HL-60 (cell line): ENCODE measurements at regions not wholly inside any gene's neighbourhood (a gene's known extent, or its start where the extent isn't known, plus 50 kb on each side); places are given as distances from the start of the nearest gene placed in this dataset.

Experiments
- DNase-seq, 2 experiments: peaks; one replicate each; pipeline ENCODE4 v3.0.0-alpha.2; 2010 to 2020; ENCODE audit warnings: low read depth in 1 of 2, low spot score in 1 of 2
- H3K27ac ChIP-seq: fragments of 250-450 bp; sonication (Bioruptor Pico); replicated peaks from 2 replicates; pipeline ENCODE4 v1.5.1; 2020; ENCODE audit warnings: mild to moderate bottlenecking, moderate library complexity
- H3K27me3 ChIP-seq: fragments of 250-450 bp; sonication (Bioruptor Pico); 2 replicates; pipeline ENCODE4 v1.5.1; 2021; ENCODE audit warnings: mild to moderate bottlenecking, moderate library complexity; ENCODE audit not compliant: insufficient read depth, poor library complexity, severe bottlenecking
- H3K4me3 ChIP-seq: replicated peaks from 2 replicates; pipeline ENCODE4 v1.5.1; 2011; ENCODE audit warnings: mild to moderate bottlenecking, control low read depth, low read length; ENCODE audit not compliant: insufficient read depth
- CTCF ChIP-seq: IDR thresholded peaks from one replicate; pipeline ENCODE4 v1.5.1; 2011; ENCODE audit warnings: low read length, control low read depth, inconsistent platforms; ENCODE audit not compliant: insufficient read depth
- GABPA ChIP-seq: IDR thresholded peaks from 2 replicates; pipeline ENCODE4 v1.6.1; 2012; ENCODE audit warnings: low read depth
- POLR2AphosphoS5 ChIP-seq: IDR thresholded peaks from 2 replicates; pipeline ENCODE4 v1.6.1; 2012; ENCODE audit warnings: low read depth
- REST ChIP-seq: IDR thresholded peaks from 2 replicates; pipeline ENCODE4 v1.6.1; 2012; ENCODE audit warnings: low read depth; ENCODE audit not compliant: insufficient replicate concordance
- SPI1 ChIP-seq: IDR thresholded peaks from 2 replicates; pipeline ENCODE4 v1.6.1; 2012; ENCODE audit warnings: low read depth, mild to moderate bottlenecking, borderline replicate concordance

- no peak for DNase-seq
- no peak for TF ChIP-seq REST
- no peak for TF ChIP-seq GABPA
- no peak for TF ChIP-seq POLR2AphosphoS5
- TF ChIP-seq SPI1 = no peak
- H3K27me3 ChIP-seq = no peaks in the 10 kb centered on the region
- H3K4me3 ChIP-seq = no peak overlapping the region
- H3K27ac ChIP-seq = no peak overlapping the region
Measured at GRCh38 chr13:104831831-104832230, 1703.6 kb downstream of the EFNB2 start.

GRCh38 chr13:104823709-104824108, 1711.8 kb downstream of the EFNB2 start:
- DNase-seq = no peak
- TF ChIP-seq REST = no peak
- no peak for TF ChIP-seq GABPA
- no peak for TF ChIP-seq POLR2AphosphoS5
- no peak for TF ChIP-seq CTCF
- no peak for TF ChIP-seq SPI1
- H3K4me3 ChIP-seq = no peak overlapping the region

GRCh38 chr13:104823071-104823470, 1712.4 kb downstream of the EFNB2 start:
- no peak overlapping the region for H3K4me3 ChIP-seq
- TF ChIP-seq CTCF (no peak), REST (no peak), GABPA (no peak), SPI1 (no peak), POLR2AphosphoS5 (no peak)
- H3K27ac ChIP-seq = no peak overlapping the region
- H3K27me3 ChIP-seq = no peaks in the 10 kb centered on the region
- DNase-seq = peak in 1 of 2 experiments; percentile 81

More at GRCh38 chr13:104823709-104824108, 1711.8 kb downstream of the EFNB2 start:
- no peaks in the 10 kb centered on the region for H3K27me3 ChIP-seq
- no peak overlapping the region for H3K27ac ChIP-seq

- DNase-seq = no peak
- Histone ChIP-seq H3K27me3 (no peaks in the 10 kb centered on the region), H3K4me3 (no peak overlapping the region), H3K27ac (no peak overlapping the region)
- TF ChIP-seq GABPA (no peak), POLR2AphosphoS5 (no peak), CTCF (no peak), SPI1 (no peak), REST (no peak)
Measured at GRCh38 chr13:104817271-104817670, 1718.2 kb downstream of the EFNB2 start.
